GM12891 (cell line): ENCODE measurements at regions not wholly inside any gene's neighbourhood (a gene's known extent, or its start where the extent isn't known, plus 50 kb on each side); places are given as distances from the start of the nearest gene placed in this dataset.

Experiments used
- POLR2A ChIP-seq: IDR thresholded peaks from 2 replicates; pipeline ENCODE4 v1.6.1; 2011; ENCODE audit warnings: low read depth, low read length, control low read depth
- POLR2AphosphoS5 ChIP-seq: IDR thresholded peaks from 2 replicates; pipeline ENCODE4 v1.6.1; 2011; ENCODE audit warnings: low read depth, low read length, control low read depth
- POU2F2 ChIP-seq: IDR thresholded peaks from 2 replicates; pipeline ENCODE4 v1.6.1; 2011; ENCODE audit warnings: low read depth, mild to moderate bottlenecking, control low read depth, low read length, moderate library complexity
- SPI1 ChIP-seq: IDR thresholded peaks from 2 replicates; pipeline ENCODE4 v1.6.1; 2011; ENCODE audit warnings: low read depth, low read length, control low read depth
- TAF1 ChIP-seq: IDR thresholded peaks from 2 replicates; pipeline ENCODE4 v1.6.1; 2011; ENCODE audit warnings: low read depth, low read length, control low read depth

DNA sequence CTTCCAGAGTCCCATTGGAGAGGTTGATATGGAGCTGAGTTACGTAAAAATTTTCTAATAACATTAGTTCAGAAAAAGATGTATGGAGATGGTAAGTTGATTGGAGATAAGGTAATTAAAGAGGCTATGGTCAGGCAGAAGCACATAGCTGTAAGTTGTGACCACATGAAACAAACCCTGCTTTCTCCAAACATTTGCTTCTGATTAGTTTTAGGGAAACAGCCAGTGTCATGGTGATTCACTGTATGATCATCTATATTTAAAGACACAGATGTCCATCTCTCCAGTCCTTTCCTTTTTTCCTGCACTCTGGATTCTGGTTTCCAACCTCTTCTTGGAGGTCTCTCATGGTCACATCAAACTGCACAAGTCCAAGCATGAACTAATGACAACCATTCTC, 1550.8 kb upstream of the PIK3C3 start:
- no peak for TF ChIP-seq POLR2AphosphoS5
- no peak for TF ChIP-seq POLR2A
- no peak for TF ChIP-seq TAF1
- TF ChIP-seq SPI1: no peak
- TF ChIP-seq POU2F2: no peak
